ENCODE measurements at regions not wholly inside any gene's neighbourhood (a gene's known extent, or its start where the extent isn't known, plus 50 kb on each side); places are given as distances from the start of the nearest gene placed in this dataset.

GRCh38 chr5:34511481-34511880 is 144.6 kb upstream of the RAI14 start:
- Histone ChIP-seq H3K27ac (ENCODE audit: low read depth, low read length) (no peak overlapping the region), H3K36me3 (ENCODE audit: control insufficient read depth, insufficient read depth, low read length) (no peaks in the 10 kb centered on the region), H3K9me3 (ENCODE audit: control insufficient read depth, low read length) (no peaks in the 10 kb centered on the region), H3K9ac (ENCODE audit: extremely low read depth, low read length, poor library complexity, severe bottlenecking) (no peak overlapping the region), H3K4me3 (ENCODE audit: low read length) (no peak overlapping the region), H3K27me3 (ENCODE audit: control insufficient read depth, insufficient read depth, low read length, poor library complexity, severe bottlenecking) (no peaks in the 10 kb centered on the region), H3K4me1 (ENCODE audit: control insufficient read depth, insufficient read depth, low read length) (no peaks in the 10 kb centered on the region)
- TF ChIP-seq CTCF (conservative IDR thresholded peaks at IDR 0.05): no peak
- no peak for DNase-seq
- no peak overlapping the region for H3K27ac Mint-ChIP-seq
- H3K27me3 Mint-ChIP-seq (ENCODE audit: insufficient read depth): no peaks in the 10 kb centered on the region
- no peaks in the 10 kb centered on the region for H3K9me3 Mint-ChIP-seq
- 95% methylated on average over 1 of the region's 1 CpG; no CpG with 5 or more reads in 1 of the 2 experiments for WGBS, 2 experiments (ENCODE audit: insufficient coverage in 1 of 2, insufficient read length in 1 of 2)
- no peak overlapping the region for H3K4me3 Mint-ChIP-seq
- H3K36me3 Mint-ChIP-seq (ENCODE audit: low read depth): no peaks in the 10 kb centered on the region
- H3K4me1 Mint-ChIP-seq: peaks cover 30% of the 10 kb centered on the region

GRCh38 chr5:34511915-34512314 is 144.2 kb upstream of the RAI14 start:
- Histone ChIP-seq H3K36me3 (ENCODE audit: control insufficient read depth, insufficient read depth, low read length) (no peaks in the 10 kb centered on the region), H3K27me3 (ENCODE audit: control insufficient read depth, insufficient read depth, low read length, poor library complexity, severe bottlenecking) (no peaks in the 10 kb centered on the region), H3K9me3 (ENCODE audit: control insufficient read depth, low read length) (no peaks in the 10 kb centered on the region), H3K9ac (ENCODE audit: extremely low read depth, low read length, poor library complexity, severe bottlenecking) (no peak overlapping the region), H3K4me1 (ENCODE audit: control insufficient read depth, insufficient read depth, low read length) (no peaks in the 10 kb centered on the region), H3K4me3 (ENCODE audit: low read length) (no peak overlapping the region), H3K27ac (ENCODE audit: low read depth, low read length) (no peak overlapping the region)
- Mint-ChIP-seq H3K4me1 (peaks cover 30% of the 10 kb centered on the region), H3K27me3 (ENCODE audit: insufficient read depth) (no peaks in the 10 kb centered on the region), H3K27ac (no peak overlapping the region), H3K36me3 (ENCODE audit: low read depth) (no peaks in the 10 kb centered on the region), H3K9me3 (no peaks in the 10 kb centered on the region), H3K4me3 (no peak overlapping the region)
- TF ChIP-seq CTCF (conservative IDR thresholded peaks at IDR 0.05): no peak
- 75 to 86% methylated on average over 2 of the region's 2 CpGs for WGBS, 2 experiments (ENCODE audit: insufficient coverage in 1 of 2, insufficient read length in 1 of 2)
- peak; percentile 67 for DNase-seq

- peaks cover 7% of the 10 kb centered on the region for H3K4me1 Mint-ChIP-seq
- Histone ChIP-seq H3K9me3 (ENCODE audit: control insufficient read depth, low read length) (no peaks in the 10 kb centered on the region), H3K4me3 (ENCODE audit: low read length) (no peak overlapping the region), H3K27me3 (ENCODE audit: control insufficient read depth, insufficient read depth, low read length, poor library complexity, severe bottlenecking) (no peaks in the 10 kb centered on the region), H3K9ac (ENCODE audit: extremely low read depth, low read length, poor library complexity, severe bottlenecking) (no peak overlapping the region), H3K36me3 (ENCODE audit: control insufficient read depth, insufficient read depth, low read length) (no peaks in the 10 kb centered on the region), H3K27ac (ENCODE audit: low read depth, low read length) (no peak overlapping the region), H3K4me1 (ENCODE audit: control insufficient read depth, insufficient read depth, low read length) (no peaks in the 10 kb centered on the region)
- no peak for TF ChIP-seq CTCF (conservative IDR thresholded peaks at IDR 0.05)
- H3K36me3 Mint-ChIP-seq (ENCODE audit: low read depth): no peaks in the 10 kb centered on the region
- 78 to 100% methylated on average over 1 of the region's 1 CpG for WGBS, 2 experiments (ENCODE audit: insufficient coverage in 1 of 2, insufficient read length in 1 of 2)
- H3K27me3 Mint-ChIP-seq (ENCODE audit: insufficient read depth): no peaks in the 10 kb centered on the region
- H3K4me3 Mint-ChIP-seq: no peak overlapping the region
- DNase-seq: no peak
- H3K27ac Mint-ChIP-seq: no peak overlapping the region
- H3K9me3 Mint-ChIP-seq: no peaks in the 10 kb centered on the region
These were observed 140.0 kb upstream of the RAI14 start for GRCh38 chr5:34516166-34516565.

Measured in endodermal cell (in vitro differentiated cells).